ENCODE measurements at regions not wholly inside any gene's neighbourhood (a gene's known extent, or its start where the extent isn't known, plus 50 kb on each side); places are given as distances from the start of the nearest gene placed in this dataset.

GRCh38 chr12:24400533-24400932 lies 451.1 kb upstream of the SOX5 start:
- CTCF ChIA-PET = no interaction called here
- H3K4me1 Mint-ChIP-seq (ENCODE audit: low read depth, unreplicated experiment) = no peaks in the 10 kb centered on the region
- no peak overlapping the region for H3K4me3 Mint-ChIP-seq (ENCODE audit: low read depth, unreplicated experiment)
- TF ChIP-seq CTCF (IDR thresholded peaks at IDR 0.05; ENCODE audit: unreplicated experiment) = no peak
- no peaks in the 10 kb centered on the region for H3K36me3 Mint-ChIP-seq (ENCODE audit: insufficient read depth, unreplicated experiment)
- intact Hi-C loops (cut with micrococcal nuclease; ENCODE audit: unreplicated experiment) = no loop called here
- BruUV-seq (replicated peaks) = no TSS peak
- no peak overlapping the region for H3K27ac Mint-ChIP-seq (ENCODE audit: unreplicated experiment)
- no peaks in the 10 kb centered on the region for H3K27me3 Mint-ChIP-seq (ENCODE audit: unreplicated experiment)
- no peak for DNase-seq
- no peaks in the 10 kb centered on the region for H3K9me3 Mint-ChIP-seq (ENCODE audit: low read depth, unreplicated experiment)

GRCh38 chr12:24398605-24399004 lies 449.1 kb upstream of the SOX5 start:
- no TSS peak for BruUV-seq (replicated peaks)
- CTCF ChIA-PET = no interaction called here
- no peak overlapping the region for H3K27ac Mint-ChIP-seq (ENCODE audit: unreplicated experiment)
- H3K4me1 Mint-ChIP-seq (ENCODE audit: low read depth, unreplicated experiment) = no peaks in the 10 kb centered on the region
- H3K9me3 Mint-ChIP-seq (ENCODE audit: low read depth, unreplicated experiment) = peaks cover 4% of the 10 kb centered on the region
- H3K27me3 Mint-ChIP-seq (ENCODE audit: unreplicated experiment) = no peaks in the 10 kb centered on the region
- DNase-seq = no peak
- H3K36me3 Mint-ChIP-seq (ENCODE audit: insufficient read depth, unreplicated experiment) = no peaks in the 10 kb centered on the region
- intact Hi-C loops (cut with micrococcal nuclease; ENCODE audit: unreplicated experiment) = no loop called here
- no peak for TF ChIP-seq CTCF (IDR thresholded peaks at IDR 0.05; ENCODE audit: unreplicated experiment)
- H3K4me3 Mint-ChIP-seq (ENCODE audit: low read depth, unreplicated experiment) = no peak overlapping the region

GRCh38 chr12:24396224-24396623 lies 446.8 kb upstream of the SOX5 start:
- Mint-ChIP-seq H3K27me3 (ENCODE audit: unreplicated experiment) (no peaks in the 10 kb centered on the region), H3K4me3 (ENCODE audit: low read depth, unreplicated experiment) (no peak overlapping the region), H3K36me3 (ENCODE audit: insufficient read depth, unreplicated experiment) (no peaks in the 10 kb centered on the region), H3K27ac (ENCODE audit: unreplicated experiment) (no peak overlapping the region), H3K9me3 (ENCODE audit: low read depth, unreplicated experiment) (peaks cover 11% of the 10 kb centered on the region), H3K4me1 (ENCODE audit: low read depth, unreplicated experiment) (no peaks in the 10 kb centered on the region)
- BruUV-seq (replicated peaks) = no TSS peak
- no peak for TF ChIP-seq CTCF (IDR thresholded peaks at IDR 0.05; ENCODE audit: unreplicated experiment)
- intact Hi-C loops (cut with micrococcal nuclease; ENCODE audit: unreplicated experiment) = no loop called here
- no peak for DNase-seq
- CTCF ChIA-PET = no interaction called here

- Mint-ChIP-seq H3K4me1 (ENCODE audit: low read depth, unreplicated experiment) (no peaks in the 10 kb centered on the region), H3K9me3 (ENCODE audit: low read depth, unreplicated experiment) (peaks cover 15% of the 10 kb centered on the region), H3K36me3 (ENCODE audit: insufficient read depth, unreplicated experiment) (no peaks in the 10 kb centered on the region), H3K27me3 (ENCODE audit: unreplicated experiment) (no peaks in the 10 kb centered on the region), H3K27ac (ENCODE audit: unreplicated experiment) (no peak overlapping the region), H3K4me3 (ENCODE audit: low read depth, unreplicated experiment) (no peak overlapping the region)
- CTCF ChIA-PET = no interaction called here
- BruUV-seq (replicated peaks) = no TSS peak
- intact Hi-C loops (cut with micrococcal nuclease; ENCODE audit: unreplicated experiment) = no loop called here
- no peak for DNase-seq
- no peak for TF ChIP-seq CTCF (IDR thresholded peaks at IDR 0.05; ENCODE audit: unreplicated experiment)
Observed at GRCh38 chr12:24394246-24394645, 444.8 kb upstream of the SOX5 start.

- no peak for TF ChIP-seq CTCF (IDR thresholded peaks at IDR 0.05; ENCODE audit: unreplicated experiment)
- no peak overlapping the region for H3K4me3 Mint-ChIP-seq (ENCODE audit: low read depth, unreplicated experiment)
- no peak for DNase-seq
- no peaks in the 10 kb centered on the region for H3K27me3 Mint-ChIP-seq (ENCODE audit: unreplicated experiment)
- H3K4me1 Mint-ChIP-seq (ENCODE audit: low read depth, unreplicated experiment) = no peaks in the 10 kb centered on the region
- CTCF ChIA-PET = no interaction called here
- H3K36me3 Mint-ChIP-seq (ENCODE audit: insufficient read depth, unreplicated experiment) = no peaks in the 10 kb centered on the region
- intact Hi-C loops (cut with micrococcal nuclease; ENCODE audit: unreplicated experiment) = no loop called here
- H3K9me3 Mint-ChIP-seq (ENCODE audit: low read depth, unreplicated experiment) = peaks cover 15% of the 10 kb centered on the region
- BruUV-seq (replicated peaks) = no TSS peak
- H3K27ac Mint-ChIP-seq (ENCODE audit: unreplicated experiment) = no peak overlapping the region
Observed at GRCh38 chr12:24393071-24393470, 443.6 kb upstream of the SOX5 start.

Measured in Calu3 (cell line).